ENCODE measurements at regions not wholly inside any gene's neighbourhood (a gene's known extent, or its start where the extent isn't known, plus 50 kb on each side); places are given as distances from the start of the nearest gene placed in this dataset.

DNA sequence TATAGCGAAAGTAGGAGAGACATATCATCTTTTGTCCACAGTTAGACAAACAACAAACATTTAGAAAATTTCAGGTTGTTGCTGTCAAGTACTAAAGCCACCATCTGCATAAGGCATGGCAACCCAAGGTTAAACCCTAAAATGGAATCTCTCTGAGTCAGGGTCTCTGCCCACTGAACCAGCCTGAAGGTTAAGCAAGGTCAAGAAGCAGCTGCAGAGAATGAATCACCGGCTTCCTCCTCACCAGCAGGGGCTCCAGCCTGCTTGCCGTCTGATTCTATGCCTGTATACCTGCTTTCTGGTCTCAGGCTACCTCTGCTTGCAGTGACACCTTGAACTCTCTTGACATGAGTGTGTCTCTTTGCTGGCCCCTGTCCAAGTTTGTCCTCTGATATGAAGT is 726.2 kb upstream of the SGCG start:
- no peaks in the 10 kb centered on the region for H3K36me3 ChIP-seq (ENCODE audit: control insufficient read depth, insufficient read depth, low read length)
- no peak overlapping the region for H3K27ac ChIP-seq (ENCODE audit: low read depth, low read length)
- Mint-ChIP-seq H3K9me3 (peaks cover 15% of the 10 kb centered on the region), H3K4me3 (no peak overlapping the region), H3K36me3 (ENCODE audit: low read depth) (no peaks in the 10 kb centered on the region), H3K27me3 (ENCODE audit: insufficient read depth) (no peaks in the 10 kb centered on the region), H3K4me1 (peaks cover 14% of the 10 kb centered on the region), H3K27ac (no peak overlapping the region)
- H3K27me3 ChIP-seq (ENCODE audit: control insufficient read depth, insufficient read depth, low read length, poor library complexity, severe bottlenecking) = no peaks in the 10 kb centered on the region
- no peak overlapping the region for H3K4me3 ChIP-seq (ENCODE audit: low read length)
- DNase-seq = peak; percentile 70
- peaks cover 14% of the 10 kb centered on the region for H3K4me1 ChIP-seq (ENCODE audit: control insufficient read depth, insufficient read depth, low read length)
- TF ChIP-seq CTCF (conservative IDR thresholded peaks at IDR 0.05) = peak; percentile 49
- H3K9ac ChIP-seq (ENCODE audit: extremely low read depth, low read length, poor library complexity, severe bottlenecking) = no peak overlapping the region
- H3K9me3 ChIP-seq (ENCODE audit: control insufficient read depth, low read length) = peaks cover 22% of the 10 kb centered on the region
- WGBS, 2 experiments (ENCODE audit: insufficient coverage in 1 of 2, insufficient read length in 1 of 2) = 33 to 66% methylated on average over 1 to 3 of the region's 3 CpGs

DNA sequence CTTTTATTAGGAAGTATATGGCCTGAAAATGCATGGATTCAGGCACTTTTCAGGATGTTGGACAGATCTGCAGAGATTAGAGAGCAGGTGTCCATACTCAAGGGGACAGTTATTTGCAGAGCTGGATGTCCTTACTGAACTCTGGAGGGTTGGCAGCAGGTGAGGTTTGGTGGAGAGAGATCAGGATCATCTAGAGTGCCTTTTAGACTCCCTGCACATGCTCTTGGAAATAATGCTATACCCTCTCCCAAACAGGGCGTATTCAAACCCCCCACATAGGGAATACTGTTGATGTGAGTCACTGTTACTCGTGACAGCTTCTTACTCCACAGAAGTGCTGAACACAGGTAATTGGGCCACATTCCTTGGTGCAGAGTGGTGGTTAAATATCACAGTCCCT is 725.7 kb upstream of the SGCG start:
- H3K36me3 ChIP-seq (ENCODE audit: control insufficient read depth, insufficient read depth, low read length) = no peaks in the 10 kb centered on the region
- H3K9me3 Mint-ChIP-seq = peaks cover 15% of the 10 kb centered on the region
- H3K27me3 ChIP-seq (ENCODE audit: control insufficient read depth, insufficient read depth, low read length, poor library complexity, severe bottlenecking) = no peaks in the 10 kb centered on the region
- peaks cover 22% of the 10 kb centered on the region for H3K9me3 ChIP-seq (ENCODE audit: control insufficient read depth, low read length)
- no peak overlapping the region for H3K4me3 ChIP-seq (ENCODE audit: low read length)
- H3K4me1 ChIP-seq (ENCODE audit: control insufficient read depth, insufficient read depth, low read length) = peaks cover 14% of the 10 kb centered on the region
- H3K4me1 Mint-ChIP-seq = peaks cover 14% of the 10 kb centered on the region
- no peak overlapping the region for H3K4me3 Mint-ChIP-seq
- H3K36me3 Mint-ChIP-seq (ENCODE audit: low read depth) = no peaks in the 10 kb centered on the region
- no peak for TF ChIP-seq CTCF (conservative IDR thresholded peaks at IDR 0.05)
- no peak overlapping the region for H3K9ac ChIP-seq (ENCODE audit: extremely low read depth, low read length, poor library complexity, severe bottlenecking)
- WGBS, 2 experiments (ENCODE audit: insufficient coverage in 1 of 2, insufficient read length in 1 of 2) = 40 to 97% methylated on average over 1 to 2 of the region's 2 CpGs
- H3K27me3 Mint-ChIP-seq (ENCODE audit: insufficient read depth) = no peaks in the 10 kb centered on the region
- no peak for DNase-seq
- H3K27ac ChIP-seq (ENCODE audit: low read depth, low read length) = no peak overlapping the region
- no peak overlapping the region for H3K27ac Mint-ChIP-seq

DNA sequence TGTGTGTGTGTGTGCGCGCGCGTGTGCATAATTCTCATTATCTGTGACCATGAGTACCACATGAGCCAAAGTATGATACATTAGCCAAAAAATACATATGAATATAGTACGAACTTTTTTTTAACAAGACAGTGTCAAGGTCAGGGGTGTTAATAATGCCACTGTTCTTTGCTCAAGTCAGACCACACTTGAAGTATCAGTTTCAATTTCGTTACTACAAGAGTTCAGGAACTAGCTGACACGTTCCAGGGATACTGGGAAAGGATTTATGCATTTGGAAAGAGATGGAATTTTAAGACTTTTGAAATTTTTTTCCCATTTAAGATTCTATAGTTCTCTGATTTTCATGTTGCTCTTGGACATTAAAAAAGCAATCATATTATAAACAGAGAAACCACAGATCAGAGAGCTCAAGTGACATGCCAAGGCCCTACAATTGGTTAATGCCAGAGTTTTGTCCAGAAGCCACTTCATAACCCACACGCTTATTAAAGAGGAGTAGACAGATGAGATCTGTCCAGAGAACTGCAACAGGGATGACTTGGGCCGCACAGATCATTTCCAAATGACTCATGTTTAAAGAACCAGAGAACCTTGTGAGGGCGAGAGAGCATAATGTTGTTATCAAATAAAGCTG is 718.8 kb upstream of the SGCG start:
- no peak overlapping the region for H3K9ac ChIP-seq (ENCODE audit: extremely low read depth, low read length, poor library complexity, severe bottlenecking)
- H3K27me3 ChIP-seq (ENCODE audit: control insufficient read depth, insufficient read depth, low read length, poor library complexity, severe bottlenecking) = no peaks in the 10 kb centered on the region
- no peak overlapping the region for H3K4me3 Mint-ChIP-seq
- no peaks in the 10 kb centered on the region for H3K36me3 Mint-ChIP-seq (ENCODE audit: low read depth)
- peaks cover 6% of the 10 kb centered on the region for H3K4me1 ChIP-seq (ENCODE audit: control insufficient read depth, insufficient read depth, low read length)
- TF ChIP-seq CTCF (conservative IDR thresholded peaks at IDR 0.05) = no peak
- 78 to 97% methylated on average over 5 to 10 of the region's 10 CpGs for WGBS, 2 experiments (ENCODE audit: insufficient coverage in 1 of 2, insufficient read length in 1 of 2)
- H3K9me3 ChIP-seq (ENCODE audit: control insufficient read depth, low read length) = peaks cover 5% of the 10 kb centered on the region
- H3K4me1 Mint-ChIP-seq = no peaks in the 10 kb centered on the region
- H3K9me3 Mint-ChIP-seq = no peaks in the 10 kb centered on the region
- DNase-seq = no peak
- H3K4me3 ChIP-seq (ENCODE audit: low read length) = no peak overlapping the region
- H3K27ac Mint-ChIP-seq = no peak overlapping the region
- no peak overlapping the region for H3K27ac ChIP-seq (ENCODE audit: low read depth, low read length)
- no peaks in the 10 kb centered on the region for H3K27me3 Mint-ChIP-seq (ENCODE audit: insufficient read depth)
- no peaks in the 10 kb centered on the region for H3K36me3 ChIP-seq (ENCODE audit: control insufficient read depth, insufficient read depth, low read length)
